Heart right ventricle (tissue), 16 donors: ENCODE measurements at regions not wholly inside any gene's neighbourhood (a gene's known extent, or its start where the extent isn't known, plus 50 kb on each side); places are given as distances from the start of the nearest gene placed in this dataset.

Experiments used
- ATAC-seq, 8 donors: fragments of 200-7000 bp; cut with Tn5 transposase; one replicate each; pipeline ENCODE4 v1.9.1; 2020; ENCODE audit warnings: mild to moderate bottlenecking in 8 of 8, moderate library complexity in 8 of 8, moderate number of reproducible peaks in 1 of 8
- DNase-seq, 2 donors: peaks; one replicate each; pipeline ENCODE4 v3.0.0-alpha.2; 2020
- H3K27ac ChIP-seq, 10 donors: fragments of 200-600 bp; sonication (generic) in 2 of 10; one replicate each; pipeline versions ENCODE4 v1.5.0 to v1.8.0; 2020 to 2022; ENCODE audit warnings: mild to moderate bottlenecking in 3 of 10
- H3K27me3 ChIP-seq, 7 donors: fragments of 200-600 bp; one replicate each; pipeline ENCODE4 v1.8.0; 2021 to 2022; ENCODE audit warnings: mild to moderate bottlenecking in 2 of 7
- H3K36me3 ChIP-seq, 9 donors: fragments of 200-600 bp; sonication (generic) in 1 of 9; one replicate each; pipeline versions ENCODE4 v1.5.0 to v1.8.0; 2020 to 2022; ENCODE audit warnings: mild to moderate bottlenecking in 2 of 9
- H3K4me1 ChIP-seq, 9 donors: fragments of 200-600 bp; sonication (generic) in 1 of 9; one replicate each; pipeline versions ENCODE4 v1.5.0 to v1.8.0; 2020 to 2022; ENCODE audit warnings: mild to moderate bottlenecking in 4 of 9
- H3K4me3 ChIP-seq, 10 donors: fragments of 200-600 bp; sonication (generic) in 2 of 10; one replicate each; pipeline versions ENCODE4 v1.5.0 to v1.8.0; 2020 to 2022; ENCODE audit warnings: mild to moderate bottlenecking in 7 of 10, moderate library complexity in 2 of 10
- H3K9me3 ChIP-seq, 11 donors: fragments of 200-600 bp in 10 of 11; sonication (generic) in 2 of 11; one replicate each; pipeline versions ENCODE4 v1.5.0 to v1.8.0; 2013 to 2022; ENCODE audit warnings: mild to moderate bottlenecking in 2 of 11, control low read depth in 1 of 11, moderate library complexity in 1 of 11
- CTCF ChIP-seq, 9 donors: fragments of 200-600 bp; sonication (generic) in 2 of 9; IDR thresholded peaks; one replicate each; pipeline versions ENCODE4 v1.5.0 to v1.8.0; 2021 to 2022; ENCODE audit warnings: antibody characterized with exemption in 9 of 9, mild to moderate bottlenecking in 5 of 9, moderate library complexity in 1 of 9
- WGBS, 2 donors: extraction: QIAGEN DNeasy Blood & Tissue Kit; methylation state at CpG; one replicate each; pipeline ENCODE4 v1.1.7; 2013; ENCODE audit warnings: inconsistent platforms in 1 of 2; 5-methylcytosine and 5-hydroxymethylcytosine counted together
- intact Hi-C, 10 donors: fragments of 100-400 bp; cut with DNase I; formaldehyde crosslinking; loops; one replicate each; pipeline versions ENCODE4 v1.11.1 to v1.14.2; 2022
- donor health status: Arrhythmogenic right ventricular cardiomyopathy.
- donor health status: ischemic (EF 13 %, LVEDD 7.1; RV severe dilation, severe dysfunction).
- donor health status: healthy with polysubstance abuse.
- donor health status: DM: no; HTN: yes; CAD: no.
- donor health status: DM: no; HTN: no; CAD: no.
- donor health status: ischemic (EF 25% LVEDD 6.9; RV normal size, moderate dysfunction).
- donor health status: ischemic (EF 25% LVEDD 5.7; RV mildly dilated, moderate dysfunction).
- donor health status: healthy.
- donor health status: DM: yes; HTN: yes; CAD: no.
- donor health status: Ischemic cardiomyopathy.
- donor health status: ischemic (EF 35%, LVEDD 5.7; RV mildly dilated, moderate dysfunction).
- donor health status: nonischemic (EF 11% LVEDD 7.7; RV severe dilation, severe dysfunction).
- donor health status: DM: yes; HTN: yes; CAD: no.
- donor health status: PGD.
- donor health status: ischemic (EF 29% LVEDD 5.4; RV normal size, mild dysfunction).
- donor health status: nonischemic (EF 23%, LVEDD 6.1; RV moderate dilation, normal function).

- intact Hi-C loops, result loop anchor here in 1 of 10 donors (5.0 kb wide), 1 partner anchor 42 kb away; no protein-coding TSS in a partner anchor
- no peaks in the 10 kb centered on the region for H3K27me3 ChIP-seq
- TF ChIP-seq CTCF (IDR thresholded peaks at IDR 0.05), result no peak
- no peaks in the 10 kb centered on the region for H3K9me3 ChIP-seq
- no peak overlapping the region for H3K27ac ChIP-seq
- H3K36me3 ChIP-seq, result no peaks in the 10 kb centered on the region
- 75 to 84% methylated on average over 2 of the region's 2 CpGs for WGBS, 2 donors
- DNase-seq (no peak), ATAC-seq (no peak)
- H3K4me3 ChIP-seq, result no peak overlapping the region
- H3K4me1 ChIP-seq, result peaks cover 0 to 21% (median 8%) of the 10 kb centered on the region in 9 donors
Measured at GRCh38 chr9:12920437-12920836, 145.6 kb downstream of the LURAP1L start.

GRCh38 chr9:12921621-12922020 is 146.8 kb downstream of the LURAP1L start:
- H3K27me3 ChIP-seq, result no peaks in the 10 kb centered on the region
- ATAC-seq, result no peak
- intact Hi-C loops, result loop anchor here in 1 of 10 donors (5.0 kb wide), 1 partner anchor 41 kb away; no protein-coding TSS in a partner anchor
- peaks cover 0 to 21% (median 8%) of the 10 kb centered on the region in 9 donors for H3K4me1 ChIP-seq
- WGBS, 2 donors, result 85 to 93% methylated on average over 3 of the region's 3 CpGs
- no peaks in the 10 kb centered on the region for H3K9me3 ChIP-seq
- DNase-seq, result no peak
- no peak for TF ChIP-seq CTCF (IDR thresholded peaks at IDR 0.05)
- H3K27ac ChIP-seq, result no peak overlapping the region
- no peak overlapping the region for H3K4me3 ChIP-seq
- no peaks in the 10 kb centered on the region for H3K36me3 ChIP-seq

- peak overlapping the region in 2 of 10 donors; percentile 11 to 28 for H3K27ac ChIP-seq
- WGBS, 2 donors, result 63 to 65% methylated on average over 4 of the region's 4 CpGs
- TF ChIP-seq CTCF (IDR thresholded peaks at IDR 0.05), result no peak
- H3K9me3 ChIP-seq, result no peaks in the 10 kb centered on the region
- H3K27me3 ChIP-seq, result no peaks in the 10 kb centered on the region
- ATAC-seq (peak in 4 of 8 donors; percentile 35 to 64 (median 48)), DNase-seq (no peak)
- intact Hi-C loops, result loop anchor here in 1 of 10 donors (5.0 kb wide), 1 partner anchor 40 kb away; no protein-coding TSS in a partner anchor
- H3K4me3 ChIP-seq, result no peak overlapping the region
- no peaks in the 10 kb centered on the region for H3K36me3 ChIP-seq
- H3K4me1 ChIP-seq, result peaks cover 0 to 21% (median 8%) of the 10 kb centered on the region in 9 donors
Measured at GRCh38 chr9:12922224-12922866, 147.5 kb downstream of the LURAP1L start.

- peaks cover 0 to 21% (median 8%) of the 10 kb centered on the region in 9 donors for H3K4me1 ChIP-seq
- H3K9me3 ChIP-seq, result no peaks in the 10 kb centered on the region
- DNase-seq, result peak in 1 of 2 donors; percentile 6
- intact Hi-C loops, result loop anchor here in 1 of 10 donors (5.0 kb wide), 1 partner anchor 39 kb away; no protein-coding TSS in a partner anchor
- WGBS, 2 donors, result 34 to 42% methylated on average over 1 of the region's 1 CpG
- H3K27me3 ChIP-seq, result no peaks in the 10 kb centered on the region
- peak in 6 of 8 donors; percentile 38 to 89 (median 72) for ATAC-seq
- no peak overlapping the region for H3K4me3 ChIP-seq
- peak overlapping the region in 2 of 10 donors; percentile 28 to 37 for H3K27ac ChIP-seq
- no peaks in the 10 kb centered on the region for H3K36me3 ChIP-seq
- TF ChIP-seq CTCF (IDR thresholded peaks at IDR 0.05), result no peak
Measured at GRCh38 chr9:12923468-12924009, 148.7 kb downstream of the LURAP1L start.
